CD4-positive, alpha-beta memory T cell (primary cell): ENCODE measurements at regions not wholly inside any gene's neighbourhood (a gene's known extent, or its start where the extent isn't known, plus 50 kb on each side); places are given as distances from the start of the nearest gene placed in this dataset.

Experiments
- CTCF ChIA-PET: fragments of 350-600 bp; sonication (Branson Sonifier 250); formaldehyde crosslinking; loops from one replicate; lab custom pipeline; 2021; ENCODE audit warnings: inconsistent platforms; ENCODE audit not compliant: partially characterized antibody; lab: Charles Lee
- POLR2A ChIA-PET: fragments of 350-600 bp; sonication (Branson Sonifier 250); formaldehyde crosslinking; loops from one replicate; lab custom pipeline; 2021; ENCODE audit not compliant: partially characterized antibody; lab: Charles Lee
- DNase-seq, 5 donors: peaks; one replicate each; pipeline versions ENCODE4 v3.0.0 to v3.0.0-alpha.2; 2020 to 2022; ENCODE audit warnings: mixed read lengths in 1 of 5
- H3K27ac ChIP-seq: one replicate; pipeline ENCODE4 v1.7.0; 2013; ENCODE audit warnings: low read depth, low read length
- H3K27me3 ChIP-seq: 2 replicates; pipeline ENCODE4 v1.7.0; 2013; ENCODE audit warnings: mild to moderate bottlenecking, low read length, moderate library complexity; ENCODE audit not compliant: insufficient read depth
- H3K36me3 ChIP-seq: 2 replicates; pipeline ENCODE4 v1.7.0; 2013; ENCODE audit warnings: mild to moderate bottlenecking, low read length, moderate library complexity; ENCODE audit not compliant: insufficient read depth
- H3K4me1 ChIP-seq: 2 replicates; pipeline ENCODE4 v1.7.0; 2013; ENCODE audit warnings: mild to moderate bottlenecking, low read length, moderate library complexity; ENCODE audit not compliant: insufficient read depth
- H3K4me3 ChIP-seq, 2 donors: one replicate each; pipeline ENCODE4 v1.7.0; 2013; ENCODE audit warnings: low read length in 2 of 2, mild to moderate bottlenecking in 1 of 2
- H3K9me3 ChIP-seq, 2 donors: one replicate each; pipeline ENCODE4 v1.7.0; 2013; ENCODE audit warnings: low read length in 2 of 2, control low read depth in 1 of 2; ENCODE audit not compliant: control insufficient read depth in 1 of 2
- H3K27ac Mint-ChIP-seq, 7 donors: one replicate each; pipeline ENCODE4 v1.8.0; 2020 to 2021; ENCODE audit warnings: mixed read lengths in 7 of 7, mild to moderate bottlenecking in 6 of 7, inconsistent platforms in 3 of 7, moderate library complexity in 3 of 7
- H3K27me3 Mint-ChIP-seq, 2 donors: one replicate each; pipeline ENCODE4 v1.8.0; 2020 to 2021; ENCODE audit warnings: mixed read lengths in 2 of 2
- H3K36me3 Mint-ChIP-seq, 2 donors: one replicate each; pipeline ENCODE4 v1.8.0; 2020 to 2021; ENCODE audit warnings: mixed read lengths in 2 of 2, inconsistent platforms in 1 of 2, mild to moderate bottlenecking in 1 of 2
- H3K4me1 Mint-ChIP-seq, 4 donors: one replicate each; pipeline ENCODE4 v1.8.0; 2020 to 2021; ENCODE audit warnings: mixed read lengths in 4 of 4, mild to moderate bottlenecking in 1 of 4
- H3K4me3 Mint-ChIP-seq, 8 donors: one replicate each; pipeline ENCODE4 v1.8.0; 2020 to 2021; ENCODE audit warnings: mixed read lengths in 8 of 8, mild to moderate bottlenecking in 7 of 8, moderate library complexity in 6 of 8, inconsistent platforms in 3 of 8
- H3K9me3 Mint-ChIP-seq, 8 donors: one replicate each; pipeline ENCODE4 v1.8.0; 2020 to 2021; ENCODE audit warnings: mixed read lengths in 8 of 8, mild to moderate bottlenecking in 5 of 8, inconsistent platforms in 3 of 8, moderate library complexity in 1 of 8
- intact Hi-C: fragments of 100-400 bp; cut with micrococcal nuclease; formaldehyde crosslinking; loops from one replicate; pipeline ENCODE4 v1.15.1; 2023

GRCh38 chr12:118520214-118521035 is 144.1 kb downstream of the SUDS3 start:
- H3K27me3 ChIP-seq: no peaks in the 10 kb centered on the region
- Mint-ChIP-seq H3K4me1 (no peaks in the 10 kb centered on the region), H3K36me3 (no peaks in the 10 kb centered on the region), H3K9me3 (peaks cover 0 to 8% (median under 1%) of the 10 kb centered on the region in 8 donors), H3K4me3 (no peak overlapping the region), H3K27ac (no peak overlapping the region), H3K27me3 (peaks cover 1 to 3% of the 10 kb centered on the region in 2 donors)
- ChIA-PET CTCF (no interaction called here), POLR2A (no interaction called here)
- no peaks in the 10 kb centered on the region for H3K9me3 ChIP-seq
- H3K36me3 ChIP-seq: no peaks in the 10 kb centered on the region
- no peak overlapping the region for H3K27ac ChIP-seq
- no peaks in the 10 kb centered on the region for H3K4me1 ChIP-seq
- H3K4me3 ChIP-seq: no peak overlapping the region
- intact Hi-C loops: no loop called here
- no peak for DNase-seq

- Mint-ChIP-seq H3K4me3 (no peak overlapping the region), H3K27ac (no peak overlapping the region), H3K27me3 (peaks cover 1 to 3% of the 10 kb centered on the region in 2 donors), H3K9me3 (peaks cover 0 to 8% (median under 1%) of the 10 kb centered on the region in 8 donors), H3K36me3 (no peaks in the 10 kb centered on the region), H3K4me1 (no peaks in the 10 kb centered on the region)
- Histone ChIP-seq H3K36me3 (no peaks in the 10 kb centered on the region), H3K27ac (no peak overlapping the region), H3K9me3 (no peaks in the 10 kb centered on the region), H3K27me3 (no peaks in the 10 kb centered on the region), H3K4me1 (no peaks in the 10 kb centered on the region), H3K4me3 (no peak overlapping the region)
- intact Hi-C loops: no loop called here
- POLR2A ChIA-PET: no interaction called here
- CTCF ChIA-PET: no interaction called here
- no peak for DNase-seq
These were observed 144.6 kb downstream of the SUDS3 start for GRCh38 chr12:118521036-118521370.

GRCh38 chr12:118524446-118524845 is 148.1 kb downstream of the SUDS3 start:
- intact Hi-C loops: no loop called here
- Histone ChIP-seq H3K4me1 (no peaks in the 10 kb centered on the region), H3K4me3 (no peak overlapping the region), H3K27me3 (no peaks in the 10 kb centered on the region), H3K9me3 (no peaks in the 10 kb centered on the region), H3K27ac (no peak overlapping the region), H3K36me3 (no peaks in the 10 kb centered on the region)
- no peak for DNase-seq
- ChIA-PET POLR2A (no interaction called here), CTCF (no interaction called here)
- H3K9me3 Mint-ChIP-seq: peaks cover 0 to 5% (median 0%) of the 10 kb centered on the region in 8 donors
- no peak overlapping the region for H3K4me3 Mint-ChIP-seq
- H3K36me3 Mint-ChIP-seq: no peaks in the 10 kb centered on the region
- no peak overlapping the region for H3K27ac Mint-ChIP-seq
- no peaks in the 10 kb centered on the region for H3K4me1 Mint-ChIP-seq
- H3K27me3 Mint-ChIP-seq: peaks cover 3 to 7% of the 10 kb centered on the region in 2 donors

GRCh38 chr12:118525216-118525615 is 148.9 kb downstream of the SUDS3 start:
- Histone ChIP-seq H3K9me3 (no peaks in the 10 kb centered on the region), H3K36me3 (no peaks in the 10 kb centered on the region), H3K27ac (no peak overlapping the region), H3K4me1 (no peaks in the 10 kb centered on the region), H3K4me3 (no peak overlapping the region), H3K27me3 (no peaks in the 10 kb centered on the region)
- H3K27ac Mint-ChIP-seq: no peak overlapping the region
- DNase-seq: no peak
- ChIA-PET CTCF (no interaction called here), POLR2A (no interaction called here)
- intact Hi-C loops: no loop called here
- H3K4me1 Mint-ChIP-seq: no peaks in the 10 kb centered on the region
- H3K9me3 Mint-ChIP-seq: peaks cover 0 to 5% (median 3%) of the 10 kb centered on the region in 8 donors
- H3K4me3 Mint-ChIP-seq: no peak overlapping the region
- no peaks in the 10 kb centered on the region for H3K36me3 Mint-ChIP-seq
- peaks cover 3 to 6% of the 10 kb centered on the region in 2 donors for H3K27me3 Mint-ChIP-seq

GRCh38 chr12:118526255-118527095 is 150.1 kb downstream of the SUDS3 start:
- peaks cover 0 to 8% (median 3%) of the 10 kb centered on the region in 8 donors for H3K9me3 Mint-ChIP-seq
- Histone ChIP-seq H3K27me3 (no peaks in the 10 kb centered on the region), H3K27ac (no peak overlapping the region), H3K4me3 (no peak overlapping the region), H3K36me3 (no peaks in the 10 kb centered on the region), H3K9me3 (no peaks in the 10 kb centered on the region), H3K4me1 (no peaks in the 10 kb centered on the region)
- ChIA-PET POLR2A (no interaction called here), CTCF (no interaction called here)
- no peak overlapping the region for H3K27ac Mint-ChIP-seq
- H3K4me3 Mint-ChIP-seq: no peak overlapping the region
- no peaks in the 10 kb centered on the region for H3K4me1 Mint-ChIP-seq
- no peak for DNase-seq
- peaks cover 3 to 5% of the 10 kb centered on the region in 2 donors for H3K27me3 Mint-ChIP-seq
- H3K36me3 Mint-ChIP-seq: no peaks in the 10 kb centered on the region
- intact Hi-C loops: no loop called here

GRCh38 chr12:118527310-118527709 is 151.0 kb downstream of the SUDS3 start:
- H3K4me3 Mint-ChIP-seq: no peak overlapping the region
- H3K36me3 ChIP-seq: no peaks in the 10 kb centered on the region
- H3K36me3 Mint-ChIP-seq: no peaks in the 10 kb centered on the region
- peaks cover 3 to 5% of the 10 kb centered on the region in 2 donors for H3K27me3 Mint-ChIP-seq
- H3K27me3 ChIP-seq: no peaks in the 10 kb centered on the region
- intact Hi-C loops: no loop called here
- H3K27ac Mint-ChIP-seq: no peak overlapping the region
- DNase-seq: no peak
- H3K4me3 ChIP-seq: no peak overlapping the region
- POLR2A ChIA-PET: no interaction called here
- H3K27ac ChIP-seq: no peak overlapping the region
- H3K4me1 Mint-ChIP-seq: no peaks in the 10 kb centered on the region
- no peaks in the 10 kb centered on the region for H3K4me1 ChIP-seq
- H3K9me3 ChIP-seq: no peaks in the 10 kb centered on the region
- CTCF ChIA-PET: no interaction called here
- peaks cover 0 to 8% (median 3%) of the 10 kb centered on the region in 8 donors for H3K9me3 Mint-ChIP-seq

- Mint-ChIP-seq H3K9me3 (peaks cover 0 to 13% (median 2%) of the 10 kb centered on the region in 8 donors), H3K36me3 (no peaks in the 10 kb centered on the region), H3K4me1 (no peaks in the 10 kb centered on the region), H3K27me3 (peaks cover 1 to 5% of the 10 kb centered on the region in 2 donors), H3K27ac (no peak overlapping the region), H3K4me3 (no peak overlapping the region)
- Histone ChIP-seq H3K27me3 (no peaks in the 10 kb centered on the region), H3K9me3 (no peaks in the 10 kb centered on the region), H3K36me3 (no peaks in the 10 kb centered on the region), H3K4me3 (no peak overlapping the region), H3K27ac (no peak overlapping the region), H3K4me1 (no peaks in the 10 kb centered on the region)
- ChIA-PET POLR2A (no interaction called here), CTCF (no interaction called here)
- intact Hi-C loops: no loop called here
- no peak for DNase-seq
These were observed 152.3 kb downstream of the SUDS3 start for GRCh38 chr12:118528625-118529024.
